ENCODE measurements at regions not wholly inside any gene's neighbourhood (a gene's known extent, or its start where the extent isn't known, plus 50 kb on each side); places are given as distances from the start of the nearest gene placed in this dataset.

DNA sequence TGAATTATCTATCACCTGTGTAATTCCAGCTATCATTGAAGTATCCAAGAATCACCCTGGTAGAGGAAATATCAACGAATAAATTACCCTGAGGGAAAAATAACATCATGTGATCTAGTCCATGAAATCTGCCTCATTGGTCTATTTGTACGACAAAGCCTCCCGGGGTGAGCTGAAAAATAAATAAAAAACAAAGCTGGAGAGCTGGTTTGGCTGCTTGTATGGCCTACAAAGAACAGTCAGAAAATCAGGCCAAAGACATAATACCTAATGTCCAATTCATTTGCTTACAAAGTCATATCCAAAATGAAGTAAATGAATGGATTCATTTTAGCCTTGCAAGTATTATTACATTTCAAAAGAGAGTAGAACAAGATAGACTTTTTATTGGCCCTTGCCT lies 449.9 kb downstream of the KLF12 start:
- H3K4me1 ChIP-seq (ENCODE audit: low read depth, poor library complexity, severe bottlenecking) = no peaks in the 10 kb centered on the region
- H3K4me2 ChIP-seq = no peak overlapping the region
- H2AFZ ChIP-seq (ENCODE audit: low read depth) = no peak overlapping the region
- TF ChIP-seq, protein P1, sequence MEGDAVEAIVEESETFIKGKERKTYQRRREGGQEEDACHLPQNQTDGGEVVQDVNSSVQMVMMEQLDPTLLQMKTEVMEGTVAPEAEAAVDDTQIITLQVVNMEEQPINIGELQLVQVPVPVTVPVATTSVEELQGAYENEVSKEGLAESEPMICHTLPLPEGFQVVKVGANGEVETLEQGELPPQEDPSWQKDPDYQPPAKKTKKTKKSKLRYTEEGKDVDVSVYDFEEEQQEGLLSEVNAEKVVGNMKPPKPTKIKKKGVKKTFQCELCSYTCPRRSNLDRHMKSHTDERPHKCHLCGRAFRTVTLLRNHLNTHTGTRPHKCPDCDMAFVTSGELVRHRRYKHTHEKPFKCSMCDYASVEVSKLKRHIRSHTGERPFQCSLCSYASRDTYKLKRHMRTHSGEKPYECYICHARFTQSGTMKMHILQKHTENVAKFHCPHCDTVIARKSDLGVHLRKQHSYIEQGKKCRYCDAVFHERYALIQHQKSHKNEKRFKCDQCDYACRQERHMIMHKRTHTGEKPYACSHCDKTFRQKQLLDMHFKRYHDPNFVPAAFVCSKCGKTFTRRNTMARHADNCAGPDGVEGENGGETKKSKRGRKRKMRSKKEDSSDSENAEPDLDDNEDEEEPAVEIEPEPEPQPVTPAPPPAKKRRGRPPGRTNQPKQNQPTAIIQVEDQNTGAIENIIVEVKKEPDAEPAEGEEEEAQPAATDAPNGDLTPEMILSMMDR (conservative IDR thresholded peaks at IDR 0.05; ENCODE audit: low read depth, low read length) = no peak
- H3K79me2 ChIP-seq (ENCODE audit: insufficient read depth, low read depth) = no peaks in the 10 kb centered on the region
- H3K36me3 ChIP-seq (ENCODE audit: insufficient read depth) = no peaks in the 10 kb centered on the region
- H3K27ac ChIP-seq = no peak overlapping the region
- H3K27me3 ChIP-seq (ENCODE audit: insufficient read depth, low read depth) = no peaks in the 10 kb centered on the region
- H3K4me3 ChIP-seq (IDR thresholded peaks at IDR 0.05; ENCODE audit: insufficient read depth, low read depth, low read length) = no peak overlapping the region
- H3K9ac ChIP-seq = no peak overlapping the region
- H4K20me1 ChIP-seq (ENCODE audit: insufficient read depth) = no peaks in the 10 kb centered on the region

DNA sequence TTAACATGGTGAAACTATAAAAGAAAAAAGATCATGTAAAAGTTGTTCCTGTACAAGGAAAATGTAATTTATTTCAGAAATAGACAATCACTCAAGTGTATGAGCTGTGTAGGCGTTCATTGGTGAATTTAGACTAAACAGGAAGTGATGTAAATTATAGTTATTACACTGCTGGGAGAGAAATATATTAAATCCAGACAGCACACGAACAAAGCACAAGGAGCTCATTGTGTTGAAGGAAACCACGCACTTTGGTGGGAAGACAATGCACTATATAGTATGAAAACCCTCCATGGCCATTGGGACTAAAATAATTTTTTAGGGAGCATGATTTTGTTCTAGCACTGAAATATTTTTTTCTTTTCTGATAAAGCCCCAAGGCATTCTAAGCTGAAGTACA lies 450.5 kb downstream of the KLF12 start:
- H2AFZ ChIP-seq (ENCODE audit: low read depth) = no peak overlapping the region
- no peaks in the 10 kb centered on the region for H3K36me3 ChIP-seq (ENCODE audit: insufficient read depth)
- no peaks in the 10 kb centered on the region for H3K27me3 ChIP-seq (ENCODE audit: insufficient read depth, low read depth)
- H3K4me2 ChIP-seq = no peak overlapping the region
- H3K9ac ChIP-seq = no peak overlapping the region
- H3K79me2 ChIP-seq (ENCODE audit: insufficient read depth, low read depth) = no peaks in the 10 kb centered on the region
- no peaks in the 10 kb centered on the region for H4K20me1 ChIP-seq (ENCODE audit: insufficient read depth)
- H3K4me1 ChIP-seq (ENCODE audit: low read depth, poor library complexity, severe bottlenecking) = no peaks in the 10 kb centered on the region
- TF ChIP-seq, protein P1 (conservative IDR thresholded peaks at IDR 0.05; ENCODE audit: low read depth, low read length) = no peak
- no peak overlapping the region for H3K4me3 ChIP-seq (IDR thresholded peaks at IDR 0.05; ENCODE audit: insufficient read depth, low read depth, low read length)
- no peak overlapping the region for H3K27ac ChIP-seq

GRCh38 chr13:73681779-73682178 lies 452.4 kb downstream of the KLF12 start:
- Histone ChIP-seq H3K27ac (no peak overlapping the region), H3K36me3 (ENCODE audit: insufficient read depth) (no peaks in the 10 kb centered on the region), H3K4me3 (IDR thresholded peaks at IDR 0.05; ENCODE audit: insufficient read depth, low read depth, low read length) (no peak overlapping the region), H3K79me2 (ENCODE audit: insufficient read depth, low read depth) (no peaks in the 10 kb centered on the region), H3K4me1 (ENCODE audit: low read depth, poor library complexity, severe bottlenecking) (no peaks in the 10 kb centered on the region), H3K27me3 (ENCODE audit: insufficient read depth, low read depth) (no peaks in the 10 kb centered on the region), H3K9ac (no peak overlapping the region), H4K20me1 (ENCODE audit: insufficient read depth) (no peaks in the 10 kb centered on the region), H3K4me2 (no peak overlapping the region), H2AFZ (ENCODE audit: low read depth) (no peak overlapping the region)
- TF ChIP-seq, protein P1 (conservative IDR thresholded peaks at IDR 0.05; ENCODE audit: low read depth, low read length) = no peak

- Histone ChIP-seq H3K9ac (no peak overlapping the region), H3K4me2 (no peak overlapping the region), H3K4me1 (ENCODE audit: low read depth, poor library complexity, severe bottlenecking) (no peaks in the 10 kb centered on the region), H3K36me3 (ENCODE audit: insufficient read depth) (no peaks in the 10 kb centered on the region), H4K20me1 (ENCODE audit: insufficient read depth) (no peaks in the 10 kb centered on the region), H3K27ac (no peak overlapping the region), H2AFZ (ENCODE audit: low read depth) (no peak overlapping the region), H3K79me2 (ENCODE audit: insufficient read depth, low read depth) (no peaks in the 10 kb centered on the region), H3K27me3 (ENCODE audit: insufficient read depth, low read depth) (no peaks in the 10 kb centered on the region), H3K4me3 (IDR thresholded peaks at IDR 0.05; ENCODE audit: insufficient read depth, low read depth, low read length) (no peak overlapping the region)
- TF ChIP-seq, protein P1 (conservative IDR thresholded peaks at IDR 0.05; ENCODE audit: low read depth, low read length) = no peak
These were observed 453.2 kb downstream of the KLF12 start for GRCh38 chr13:73681015-73681414.
